Retinal pigment epithelial cell (primary cell): ENCODE measurements at regions not wholly inside any gene's neighbourhood (a gene's known extent, or its start where the extent isn't known, plus 50 kb on each side); places are given as distances from the start of the nearest gene placed in this dataset.
"Not testable (repeated sequence)": the region's sequence is repeated elsewhere in the genome, so short reads cannot be mapped to it uniquely, and the experiment has no call there.

Source experiments
- DNase-seq: peaks from one replicate; pipeline ENCODE4 v3.0.0-alpha.2; 2010; ENCODE audit warnings: low read depth
- H3K4me3 ChIP-seq: 2 replicates; pipeline ENCODE4 v1.5.1; 2011; ENCODE audit warnings: mild to moderate bottlenecking, low read length, control low read depth, moderate library complexity
- CTCF ChIP-seq: conservative IDR thresholded peaks from 2 replicates; pipeline ENCODE4 v1.5.1; 2011; ENCODE audit warnings: low read depth, low read length, control low read depth, inconsistent platforms

DNA sequence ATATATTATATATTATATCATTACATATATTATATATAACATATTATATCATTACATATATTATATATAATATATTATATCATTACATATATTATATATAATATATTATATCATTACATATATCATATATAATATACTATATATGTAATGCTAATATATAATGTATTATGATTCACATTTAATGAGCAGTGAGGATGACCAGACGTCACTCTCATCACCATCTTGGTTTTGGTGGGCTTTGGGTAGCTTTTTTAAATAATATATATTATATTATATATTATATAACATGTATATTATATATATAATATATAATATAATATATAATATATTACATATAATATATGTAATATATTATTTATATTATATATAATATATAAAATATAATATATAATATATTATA lies 1189.4 kb upstream of the AUTS2 start:
- H3K4me3 ChIP-seq, result no peak overlapping the region
- DNase-seq, result no peak
- no peak for TF ChIP-seq CTCF

- no peak overlapping the region for H3K4me3 ChIP-seq
- TF ChIP-seq CTCF, result no peak
- no peak for DNase-seq
Measured at GRCh38 chr7:68409851-68410250, 1188.4 kb upstream of the AUTS2 start.

- DNase-seq, H3K4me3 ChIP-seq: not testable (repeated sequence)
Measured at GRCh38 chr7:68410693-68411092, 1187.6 kb upstream of the AUTS2 start.

GRCh38 chr7:68411742-68412141 lies 1186.5 kb upstream of the AUTS2 start:
- DNase-seq, result peak; percentile 56
- TF ChIP-seq CTCF, result no peak
- H3K4me3 ChIP-seq, result no peak overlapping the region

DNA sequence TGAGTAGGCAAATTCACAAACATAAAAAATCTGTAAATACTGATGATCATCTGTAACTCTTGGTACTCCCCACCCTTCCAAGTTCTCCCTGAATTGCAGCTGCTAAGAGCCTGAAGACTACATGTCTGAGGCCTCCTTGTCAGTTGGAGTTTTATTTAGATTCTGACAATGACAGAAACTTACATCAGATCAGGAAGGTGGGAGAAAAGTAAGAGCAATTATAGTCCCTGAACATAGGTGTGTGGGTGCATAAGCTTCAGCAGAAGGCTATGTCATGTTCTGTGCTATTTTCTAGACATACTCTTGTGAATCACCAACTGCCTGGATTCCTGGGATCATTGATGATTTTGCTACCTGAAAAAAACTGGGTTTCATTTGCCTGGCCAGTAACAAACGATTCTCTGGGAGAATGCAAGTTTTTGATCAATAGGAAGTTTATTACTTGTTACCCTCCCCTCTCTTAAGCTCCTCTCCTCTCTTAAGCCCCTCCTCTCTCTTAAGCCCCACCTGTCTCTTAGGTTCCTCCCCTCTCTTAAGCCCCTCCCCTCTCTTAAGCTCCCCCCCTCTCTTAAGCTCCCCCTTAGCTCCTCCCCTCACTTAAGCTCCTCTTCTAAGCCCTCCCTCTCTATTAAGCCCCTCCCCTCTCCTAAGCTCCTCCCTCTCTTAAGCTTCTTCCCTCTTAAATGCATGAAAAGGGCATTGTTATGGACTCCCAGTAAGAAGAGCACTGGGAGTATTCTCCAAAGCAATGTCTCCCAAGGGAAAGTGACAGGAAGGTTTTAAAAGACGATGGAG lies 1183.4 kb upstream of the AUTS2 start:
- no peak for DNase-seq
- no peak overlapping the region for H3K4me3 ChIP-seq
- no peak for TF ChIP-seq CTCF

DNA sequence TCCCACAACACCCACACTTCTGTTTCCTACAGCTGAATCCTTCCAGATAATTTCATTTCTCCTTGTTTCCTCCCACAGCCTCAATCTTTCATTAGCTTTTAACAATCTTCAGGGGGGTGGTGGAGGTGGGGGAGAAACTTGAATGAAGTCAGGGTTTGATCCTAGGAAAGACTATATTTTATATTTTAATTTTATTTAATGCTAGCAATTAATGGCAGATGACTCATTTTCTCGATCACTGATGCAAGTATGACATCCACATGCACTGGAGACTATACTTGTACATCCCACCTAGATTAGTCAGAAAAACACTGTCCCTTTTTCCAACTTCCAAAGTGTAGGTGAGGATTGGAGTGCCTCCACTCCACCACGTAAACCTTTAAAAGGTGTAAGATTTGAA lies 1181.3 kb upstream of the AUTS2 start:
- no peak for TF ChIP-seq CTCF
- no peak overlapping the region for H3K4me3 ChIP-seq
- no peak for DNase-seq

GRCh38 chr7:68417659-68418058 lies 1180.6 kb upstream of the AUTS2 start:
- no peak overlapping the region for H3K4me3 ChIP-seq
- no peak for TF ChIP-seq CTCF
- no peak for DNase-seq
